ENCODE measurements at regions not wholly inside any gene's neighbourhood (a gene's known extent, or its start where the extent isn't known, plus 50 kb on each side); places are given as distances from the start of the nearest gene placed in this dataset.

DNA sequence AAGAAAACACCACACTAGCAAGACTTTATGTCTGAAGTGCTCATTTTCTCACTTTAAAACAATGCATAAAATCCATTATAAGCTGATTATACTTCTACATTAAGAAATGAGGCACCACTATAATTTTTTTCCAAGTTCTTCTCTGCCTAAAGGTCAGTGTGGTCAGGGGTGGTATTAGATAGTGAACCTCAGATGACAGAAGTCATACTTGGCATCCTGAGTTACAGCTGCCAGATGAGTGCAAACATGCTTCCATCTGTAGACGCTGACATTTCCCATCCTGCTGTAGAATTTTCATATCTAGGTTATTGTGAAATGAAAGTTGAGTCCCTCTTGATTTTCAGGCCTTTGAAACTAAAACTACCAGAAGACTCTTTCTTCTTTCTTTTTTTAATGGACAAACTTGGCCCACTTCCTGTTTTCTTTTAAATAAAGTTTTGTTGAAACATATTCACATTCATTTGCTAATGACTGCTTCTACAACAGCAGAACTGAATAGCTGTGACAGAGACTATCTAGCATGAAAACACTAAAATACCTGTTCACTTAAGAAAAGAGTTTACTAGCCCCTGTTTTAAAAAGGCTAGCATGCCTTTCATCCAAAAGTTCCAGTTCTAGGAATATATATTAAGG lies 900.8 kb downstream of the XPNPEP1 start:
- H3K36me3 ChIP-seq (ENCODE audit: low read depth), result no peaks in the 10 kb centered on the region
- H3K27ac ChIP-seq (ENCODE audit: poor library complexity, severe bottlenecking), result no peak overlapping the region
- no peak overlapping the region for H3K4me3 ChIP-seq (ENCODE audit: severe bottlenecking)
- H3K9me3 ChIP-seq (ENCODE audit: severe bottlenecking), result no peaks in the 10 kb centered on the region
- no peak for ATAC-seq (ENCODE audit: low read depth)
- no peak for DNase-seq (ENCODE audit: low spot score)
- no peaks in the 10 kb centered on the region for H3K27me3 ChIP-seq (ENCODE audit: insufficient read depth, poor library complexity, severe bottlenecking)
- TF ChIP-seq, protein P1, sequence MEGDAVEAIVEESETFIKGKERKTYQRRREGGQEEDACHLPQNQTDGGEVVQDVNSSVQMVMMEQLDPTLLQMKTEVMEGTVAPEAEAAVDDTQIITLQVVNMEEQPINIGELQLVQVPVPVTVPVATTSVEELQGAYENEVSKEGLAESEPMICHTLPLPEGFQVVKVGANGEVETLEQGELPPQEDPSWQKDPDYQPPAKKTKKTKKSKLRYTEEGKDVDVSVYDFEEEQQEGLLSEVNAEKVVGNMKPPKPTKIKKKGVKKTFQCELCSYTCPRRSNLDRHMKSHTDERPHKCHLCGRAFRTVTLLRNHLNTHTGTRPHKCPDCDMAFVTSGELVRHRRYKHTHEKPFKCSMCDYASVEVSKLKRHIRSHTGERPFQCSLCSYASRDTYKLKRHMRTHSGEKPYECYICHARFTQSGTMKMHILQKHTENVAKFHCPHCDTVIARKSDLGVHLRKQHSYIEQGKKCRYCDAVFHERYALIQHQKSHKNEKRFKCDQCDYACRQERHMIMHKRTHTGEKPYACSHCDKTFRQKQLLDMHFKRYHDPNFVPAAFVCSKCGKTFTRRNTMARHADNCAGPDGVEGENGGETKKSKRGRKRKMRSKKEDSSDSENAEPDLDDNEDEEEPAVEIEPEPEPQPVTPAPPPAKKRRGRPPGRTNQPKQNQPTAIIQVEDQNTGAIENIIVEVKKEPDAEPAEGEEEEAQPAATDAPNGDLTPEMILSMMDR (IDR thresholded peaks at IDR 0.05; ENCODE audit: poor library complexity, severe bottlenecking), result no peak
- H3K4me1 ChIP-seq (ENCODE audit: insufficient read depth, poor library complexity, severe bottlenecking), result no peaks in the 10 kb centered on the region

DNA sequence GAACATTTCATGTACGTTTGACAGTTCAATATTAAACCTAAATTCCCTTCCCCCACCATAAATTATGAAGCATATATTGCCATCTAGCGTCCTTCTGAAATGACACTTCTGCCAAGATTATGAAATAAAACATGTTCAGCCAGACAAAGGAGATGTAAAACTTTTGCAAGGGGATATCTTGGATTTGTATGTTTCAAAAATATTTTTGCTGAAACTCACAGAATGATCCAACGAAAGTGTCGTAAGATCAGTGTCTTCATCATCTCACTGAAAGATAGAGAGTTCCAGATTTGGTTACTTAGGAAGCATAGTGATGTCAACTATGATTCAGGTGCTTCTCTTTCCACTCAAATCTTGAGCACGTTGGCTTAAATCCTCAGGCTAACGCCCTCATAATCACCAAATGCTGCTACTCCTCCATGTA lies 904.3 kb downstream of the XPNPEP1 start:
- Histone ChIP-seq H3K36me3 (ENCODE audit: low read depth) (no peaks in the 10 kb centered on the region), H3K27me3 (ENCODE audit: insufficient read depth, poor library complexity, severe bottlenecking) (no peaks in the 10 kb centered on the region), H3K4me3 (ENCODE audit: severe bottlenecking) (no peak overlapping the region), H3K4me1 (ENCODE audit: insufficient read depth, poor library complexity, severe bottlenecking) (no peaks in the 10 kb centered on the region), H3K27ac (ENCODE audit: poor library complexity, severe bottlenecking) (no peak overlapping the region), H3K9me3 (ENCODE audit: severe bottlenecking) (no peaks in the 10 kb centered on the region)
- ATAC-seq (ENCODE audit: low read depth) (no peak), DNase-seq (ENCODE audit: low spot score) (no peak)
- TF ChIP-seq, protein P1 (IDR thresholded peaks at IDR 0.05; ENCODE audit: poor library complexity, severe bottlenecking), result peak; percentile 55

GRCh38 chr10:109007514-109007913 lies 915.8 kb downstream of the XPNPEP1 start:
- Histone ChIP-seq H3K4me3 (ENCODE audit: severe bottlenecking) (no peak overlapping the region), H3K9me3 (ENCODE audit: severe bottlenecking) (no peaks in the 10 kb centered on the region), H3K27ac (ENCODE audit: poor library complexity, severe bottlenecking) (no peak overlapping the region), H3K4me1 (ENCODE audit: insufficient read depth, poor library complexity, severe bottlenecking) (no peaks in the 10 kb centered on the region), H3K27me3 (ENCODE audit: insufficient read depth, poor library complexity, severe bottlenecking) (no peaks in the 10 kb centered on the region), H3K36me3 (ENCODE audit: low read depth) (no peaks in the 10 kb centered on the region)
- DNase-seq (ENCODE audit: low spot score), result no peak
- TF ChIP-seq, protein P1 (IDR thresholded peaks at IDR 0.05; ENCODE audit: poor library complexity, severe bottlenecking), result no peak
- ATAC-seq (ENCODE audit: low read depth), result no peak

DNA sequence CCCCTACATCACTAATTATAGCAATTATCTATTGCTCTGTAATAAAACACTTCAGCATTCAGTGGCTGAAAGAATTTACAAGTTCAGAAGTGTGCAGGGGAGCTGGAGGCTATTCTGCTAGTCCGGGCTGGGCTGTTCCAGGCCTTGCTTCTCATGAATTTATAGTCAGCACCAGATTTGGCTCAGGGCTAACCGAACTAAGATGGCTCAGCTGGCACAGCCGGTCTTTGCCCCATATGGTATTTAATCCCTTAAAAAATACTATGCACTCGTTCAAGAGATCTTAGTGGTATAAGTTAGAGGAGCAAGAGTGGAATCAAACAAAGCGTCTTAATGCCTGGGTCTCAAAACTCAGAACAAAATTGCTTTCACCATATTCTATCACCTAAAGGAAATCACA lies 932.9 kb downstream of the XPNPEP1 start:
- no peaks in the 10 kb centered on the region for H3K36me3 ChIP-seq (ENCODE audit: low read depth)
- no peaks in the 10 kb centered on the region for H3K27me3 ChIP-seq (ENCODE audit: insufficient read depth, poor library complexity, severe bottlenecking)
- no peaks in the 10 kb centered on the region for H3K9me3 ChIP-seq (ENCODE audit: severe bottlenecking)
- no peak for ATAC-seq (ENCODE audit: low read depth)
- no peaks in the 10 kb centered on the region for H3K4me1 ChIP-seq (ENCODE audit: insufficient read depth, poor library complexity, severe bottlenecking)
- TF ChIP-seq, protein P1 (IDR thresholded peaks at IDR 0.05; ENCODE audit: poor library complexity, severe bottlenecking), result no peak
- H3K27ac ChIP-seq (ENCODE audit: poor library complexity, severe bottlenecking), result no peak overlapping the region
- H3K4me3 ChIP-seq (ENCODE audit: severe bottlenecking), result no peak overlapping the region
- no peak for DNase-seq (ENCODE audit: low spot score)

GRCh38 chr10:108989976-108990375 lies 933.3 kb downstream of the XPNPEP1 start:
- no peak for DNase-seq (ENCODE audit: low spot score)
- Histone ChIP-seq H3K27me3 (ENCODE audit: insufficient read depth, poor library complexity, severe bottlenecking) (no peaks in the 10 kb centered on the region), H3K27ac (ENCODE audit: poor library complexity, severe bottlenecking) (no peak overlapping the region), H3K4me3 (ENCODE audit: severe bottlenecking) (no peak overlapping the region), H3K36me3 (ENCODE audit: low read depth) (no peaks in the 10 kb centered on the region), H3K9me3 (ENCODE audit: severe bottlenecking) (no peaks in the 10 kb centered on the region), H3K4me1 (ENCODE audit: insufficient read depth, poor library complexity, severe bottlenecking) (no peaks in the 10 kb centered on the region)
- ATAC-seq (ENCODE audit: low read depth), result no peak
- TF ChIP-seq, protein P1 (IDR thresholded peaks at IDR 0.05; ENCODE audit: poor library complexity, severe bottlenecking), result no peak
